WERI-Rb-1 (cell line): ENCODE measurements at regions not wholly inside any gene's neighbourhood (a gene's known extent, or its start where the extent isn't known, plus 50 kb on each side); places are given as distances from the start of the nearest gene placed in this dataset.

Experiments
- DNase-seq: peaks from one replicate; pipeline ENCODE4 v3.0.0-alpha.2; 2020
- H3K27ac ChIP-seq: fragments of 250-450 bp; sonication (Bioruptor Pico); 2 replicates; pipeline ENCODE4 v1.5.1; 2020; ENCODE audit warnings: mild to moderate bottlenecking, moderate library complexity
- H3K27me3 ChIP-seq: fragments of 250-450 bp; sonication (Bioruptor Pico); 2 replicates; pipeline ENCODE4 v1.5.1; 2021; ENCODE audit warnings: mild to moderate bottlenecking, low read depth, moderate library complexity; ENCODE audit not compliant: insufficient read depth, severe bottlenecking
- H3K36me3 ChIP-seq: fragments of 250-450 bp; sonication (Bioruptor Pico); 2 replicates; pipeline ENCODE4 v1.5.1; 2020; ENCODE audit warnings: mild to moderate bottlenecking, moderate library complexity
- H3K4me3 ChIP-seq: 2 replicates; pipeline ENCODE4 v1.5.1; 2011; ENCODE audit warnings: low read depth, mild to moderate bottlenecking, control low read depth, low read length
- H3K9me3 ChIP-seq: fragments of 250-450 bp; sonication (Bioruptor Pico); 2 replicates; pipeline ENCODE4 v1.5.1; 2021; ENCODE audit warnings: mild to moderate bottlenecking, moderate library complexity; ENCODE audit not compliant: severe bottlenecking
- CTCF ChIP-seq: IDR thresholded peaks from 2 replicates; pipeline ENCODE4 v1.5.1; 2011; ENCODE audit warnings: low read depth, mild to moderate bottlenecking, control low read depth, inconsistent platforms, low read length

- no peak overlapping the region for H3K27ac ChIP-seq
- H3K36me3 ChIP-seq = no peaks in the 10 kb centered on the region
- peaks cover 4% of the 10 kb centered on the region for H3K27me3 ChIP-seq
- no peaks in the 10 kb centered on the region for H3K9me3 ChIP-seq
- no peak for TF ChIP-seq CTCF
- no peak overlapping the region for H3K4me3 ChIP-seq
- no peak for DNase-seq
These were observed 571.7 kb upstream of the SLC35B3 start for GRCh38 chr6:9007027-9007426.

GRCh38 chr6:9002833-9003232, 567.5 kb upstream of the SLC35B3 start:
- no peak for DNase-seq
- Histone ChIP-seq H3K36me3 (no peaks in the 10 kb centered on the region), H3K4me3 (no peak overlapping the region), H3K9me3 (no peaks in the 10 kb centered on the region), H3K27me3 (no peaks in the 10 kb centered on the region), H3K27ac (no peak overlapping the region)
- no peak for TF ChIP-seq CTCF

- TF ChIP-seq CTCF = no peak
- H3K4me3 ChIP-seq = no peak overlapping the region
These were observed 559.8 kb upstream of the SLC35B3 start for GRCh38 chr6:8995156-8995555.

GRCh38 chr6:8993111-8993510, 557.8 kb upstream of the SLC35B3 start:
- no peak for TF ChIP-seq CTCF

More at GRCh38 chr6:8995156-8995555, 559.8 kb upstream of the SLC35B3 start:
- no peak overlapping the region for H3K27ac ChIP-seq
- no peak for DNase-seq
- H3K27me3 ChIP-seq = no peaks in the 10 kb centered on the region
- no peaks in the 10 kb centered on the region for H3K36me3 ChIP-seq
- no peaks in the 10 kb centered on the region for H3K9me3 ChIP-seq

GRCh38 chr6:8991844-8992243, 556.5 kb upstream of the SLC35B3 start:
- no peaks in the 10 kb centered on the region for H3K27me3 ChIP-seq
- H3K9me3 ChIP-seq = no peaks in the 10 kb centered on the region
- H3K27ac ChIP-seq = no peak overlapping the region
- H3K36me3 ChIP-seq = no peaks in the 10 kb centered on the region
- no peak for DNase-seq
- TF ChIP-seq CTCF = no peak
- no peak overlapping the region for H3K4me3 ChIP-seq

More at GRCh38 chr6:8993111-8993510, 557.8 kb upstream of the SLC35B3 start:
- Histone ChIP-seq H3K4me3 (no peak overlapping the region), H3K27ac (no peak overlapping the region), H3K27me3 (no peaks in the 10 kb centered on the region), H3K9me3 (no peaks in the 10 kb centered on the region), H3K36me3 (no peaks in the 10 kb centered on the region)
- DNase-seq = no peak

- DNase-seq = no peak
- H3K27ac ChIP-seq = no peak overlapping the region
These were observed 554.7 kb upstream of the SLC35B3 start for GRCh38 chr6:8990075-8990474.

More at GRCh38 chr6:8990075-8990474, 554.7 kb upstream of the SLC35B3 start:
- TF ChIP-seq CTCF = no peak
- Histone ChIP-seq H3K4me3 (no peak overlapping the region), H3K27me3 (no peaks in the 10 kb centered on the region), H3K36me3 (no peaks in the 10 kb centered on the region), H3K9me3 (no peaks in the 10 kb centered on the region)
